Stimulated activated memory B cell treated with anti-CD40 and anti-IgM and Interleukin-4, amounts not matched to agents 10 μg/mL and 1 μg/mL and 100 μg/mL, for 72 hours (primary cell): ENCODE measurements at regions not wholly inside any gene's neighbourhood (a gene's known extent, or its start where the extent isn't known, plus 50 kb on each side); places are given as distances from the start of the nearest gene placed in this dataset.

Source experiments
- ATAC-seq: fragments of 150-1000 bp; cut with Tn5 transposase; 2 replicates; pipeline ENCODE4 v1.10.0; 2021
- H3K27ac Mint-ChIP-seq: one replicate; pipeline ENCODE4 v1.8.0; 2022; ENCODE audit warnings: mild to moderate bottlenecking, mixed read lengths
- H3K27me3 Mint-ChIP-seq: one replicate; pipeline ENCODE4 v1.8.0; 2022; ENCODE audit warnings: mixed read lengths
- H3K36me3 Mint-ChIP-seq: one replicate; pipeline ENCODE4 v1.8.0; 2022; ENCODE audit warnings: mixed read lengths
- H3K4me1 Mint-ChIP-seq: one replicate; pipeline ENCODE4 v1.8.0; 2022; ENCODE audit warnings: mixed read lengths
- H3K4me3 Mint-ChIP-seq: one replicate; pipeline ENCODE4 v1.8.0; 2022; ENCODE audit warnings: mild to moderate bottlenecking, moderate library complexity, mixed read lengths
- H3K9me3 Mint-ChIP-seq: one replicate; pipeline ENCODE4 v1.8.0; 2022; ENCODE audit warnings: mixed read lengths

DNA sequence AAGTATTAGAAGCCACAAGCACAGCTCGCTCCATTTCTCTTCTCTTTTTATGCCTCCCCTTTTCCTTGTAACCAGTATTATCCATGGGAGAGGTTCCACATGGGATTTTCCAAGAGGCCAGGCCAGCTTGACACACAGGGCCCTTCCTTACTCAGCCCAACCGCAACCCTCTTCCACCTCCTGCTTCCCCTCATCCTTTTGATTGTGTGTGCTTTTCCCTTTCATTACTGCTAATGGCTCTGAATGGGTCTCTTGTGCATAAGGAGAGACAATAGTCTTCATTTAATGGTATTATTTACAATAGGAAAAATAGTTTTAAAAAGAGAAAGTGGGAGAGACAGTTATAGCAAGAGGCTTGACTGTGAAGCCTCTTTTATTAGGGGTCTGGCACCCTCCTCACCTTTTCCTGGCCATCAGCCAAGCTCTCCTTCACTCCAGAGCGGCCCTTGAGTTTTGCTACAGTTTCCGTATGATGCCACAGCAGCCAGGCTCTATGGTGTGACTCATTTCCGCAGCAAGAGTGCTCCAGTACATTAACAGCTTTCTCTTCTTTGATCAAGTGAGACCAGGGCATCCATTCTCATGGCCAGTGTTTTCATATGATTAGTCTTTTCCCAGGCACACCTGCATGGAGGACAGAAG lies 579.5 kb downstream of the TFAP2B start:
- Mint-ChIP-seq H3K27me3 (no peaks in the 10 kb centered on the region), H3K4me1 (no peaks in the 10 kb centered on the region), H3K9me3 (no peaks in the 10 kb centered on the region), H3K27ac (no peak overlapping the region), H3K36me3 (no peaks in the 10 kb centered on the region), H3K4me3 (no peak overlapping the region)
- no peak for ATAC-seq

DNA sequence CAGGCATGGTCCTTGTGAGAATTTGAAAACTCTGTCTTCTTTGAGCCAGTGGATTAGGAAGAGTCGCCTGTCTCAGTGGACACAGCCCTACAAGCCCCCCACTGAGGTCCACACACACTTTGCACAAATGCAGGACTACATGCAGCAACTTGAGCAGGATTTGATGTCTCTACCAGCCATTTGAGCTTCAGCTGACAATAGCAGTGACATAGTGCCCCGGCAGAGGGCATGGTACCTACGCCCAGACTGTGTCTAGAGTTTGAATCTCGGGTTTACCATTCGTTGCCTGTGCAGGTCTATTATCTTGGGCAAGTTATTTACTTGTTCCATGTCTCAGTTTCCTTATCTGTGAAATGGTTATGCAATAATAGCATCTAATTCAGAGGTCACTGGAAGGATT lies 580.1 kb downstream of the TFAP2B start:
- Mint-ChIP-seq H3K27me3 (no peaks in the 10 kb centered on the region), H3K4me1 (no peaks in the 10 kb centered on the region), H3K9me3 (no peaks in the 10 kb centered on the region), H3K36me3 (no peaks in the 10 kb centered on the region), H3K27ac (no peak overlapping the region), H3K4me3 (no peak overlapping the region)
- ATAC-seq = no peak

DNA sequence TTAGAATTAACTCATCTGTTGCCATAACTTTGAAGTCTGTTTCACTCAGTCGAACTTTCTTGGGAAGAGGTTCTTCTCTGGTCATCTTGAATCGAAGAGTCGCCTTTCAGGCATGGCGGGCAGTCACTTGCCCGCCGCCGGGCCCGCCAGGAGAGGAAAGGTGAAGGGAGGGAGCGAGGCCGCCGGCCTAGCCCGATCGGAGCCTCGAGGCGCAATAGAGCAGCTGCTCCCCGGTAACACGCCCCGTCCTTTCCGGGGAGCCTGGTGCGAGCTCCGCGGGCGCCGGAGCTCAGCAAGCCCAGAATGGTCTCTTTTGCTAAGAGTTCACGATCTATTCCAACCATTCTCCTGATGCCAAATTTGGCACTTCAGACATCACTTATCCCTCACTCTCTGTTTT lies 591.8 kb downstream of the TFAP2B start:
- no peak for ATAC-seq
- H3K4me1 Mint-ChIP-seq = no peaks in the 10 kb centered on the region
- peaks cover 6% of the 10 kb centered on the region for H3K9me3 Mint-ChIP-seq
- no peak overlapping the region for H3K27ac Mint-ChIP-seq
- no peaks in the 10 kb centered on the region for H3K27me3 Mint-ChIP-seq
- no peaks in the 10 kb centered on the region for H3K36me3 Mint-ChIP-seq
- no peak overlapping the region for H3K4me3 Mint-ChIP-seq

DNA sequence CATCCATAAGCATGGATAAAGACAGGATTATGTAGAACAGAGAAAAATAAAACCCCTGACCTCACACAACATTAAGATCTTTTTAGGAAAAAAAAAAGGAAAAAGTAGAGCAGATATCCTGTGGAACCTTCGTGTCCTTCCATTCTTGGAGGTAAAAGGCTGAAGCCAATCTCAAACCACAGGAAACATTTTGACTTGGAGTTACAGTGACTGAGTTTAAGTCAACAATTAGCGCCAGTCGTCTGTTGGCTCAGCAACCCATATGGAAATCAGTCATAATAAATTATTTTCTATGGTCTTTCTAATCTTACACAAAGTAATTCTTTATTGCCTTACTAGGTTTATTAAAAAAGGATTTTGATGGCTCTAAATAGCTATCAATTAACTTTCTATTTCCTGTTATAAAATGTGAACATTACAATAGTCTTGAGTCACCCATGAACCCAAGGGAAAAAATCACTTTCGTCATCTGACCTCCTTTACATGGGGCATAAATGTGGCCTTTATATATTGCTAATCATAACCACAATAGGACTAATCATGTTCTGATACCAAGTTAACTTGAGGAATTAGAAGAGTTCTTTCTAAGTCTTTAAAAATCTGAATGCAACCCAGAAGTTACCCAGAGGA lies 592.9 kb downstream of the TFAP2B start:
- Mint-ChIP-seq H3K4me1 (no peaks in the 10 kb centered on the region), H3K27me3 (no peaks in the 10 kb centered on the region), H3K9me3 (peaks cover 4% of the 10 kb centered on the region), H3K27ac (no peak overlapping the region), H3K4me3 (no peak overlapping the region), H3K36me3 (no peaks in the 10 kb centered on the region)
- no peak for ATAC-seq

DNA sequence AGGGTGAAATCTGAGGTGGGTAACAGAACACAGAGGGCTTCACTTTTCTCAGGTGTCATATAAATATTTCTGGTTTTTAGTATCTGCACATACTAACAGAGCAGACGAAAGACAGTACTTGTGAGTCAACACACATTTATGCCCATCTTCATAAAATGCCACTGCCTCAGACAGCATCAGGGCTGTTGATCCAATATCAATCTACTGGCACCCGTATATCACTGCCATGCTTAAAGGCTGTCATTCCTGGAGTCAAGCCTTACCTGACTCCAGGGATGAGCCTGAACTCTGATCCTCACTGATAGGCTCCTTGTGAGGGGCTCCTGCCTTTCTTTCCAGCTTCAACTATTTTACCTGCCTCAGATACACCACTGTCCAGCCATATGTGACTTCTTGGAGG lies 595.7 kb downstream of the TFAP2B start:
- H3K4me1 Mint-ChIP-seq = no peaks in the 10 kb centered on the region
- ATAC-seq = no peak
- H3K36me3 Mint-ChIP-seq = no peaks in the 10 kb centered on the region
- no peak overlapping the region for H3K4me3 Mint-ChIP-seq
- no peak overlapping the region for H3K27ac Mint-ChIP-seq
- H3K27me3 Mint-ChIP-seq = no peaks in the 10 kb centered on the region
- H3K9me3 Mint-ChIP-seq = peaks cover 6% of the 10 kb centered on the region

DNA sequence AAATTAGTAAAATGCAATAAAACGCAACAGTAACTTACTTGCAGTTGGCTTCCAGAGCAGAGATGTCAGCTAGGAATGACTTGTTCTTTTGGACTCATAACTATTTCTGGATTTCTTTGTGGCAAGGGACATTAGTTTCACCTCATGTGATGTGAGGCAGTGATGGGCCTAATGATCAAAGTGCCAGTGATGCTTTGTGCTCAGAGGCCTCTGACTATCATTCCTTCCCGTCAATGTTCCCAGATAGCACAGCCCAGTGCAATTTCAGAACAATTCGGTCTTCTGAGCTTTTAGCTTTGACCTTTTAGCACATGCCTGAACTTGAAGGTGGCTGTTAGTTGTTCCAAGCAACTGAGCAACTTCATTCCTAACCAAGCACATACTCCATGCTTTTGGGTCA lies 596.8 kb downstream of the TFAP2B start:
- Mint-ChIP-seq H3K27ac (no peak overlapping the region), H3K9me3 (peaks cover 7% of the 10 kb centered on the region), H3K27me3 (no peaks in the 10 kb centered on the region), H3K36me3 (no peaks in the 10 kb centered on the region), H3K4me3 (no peak overlapping the region), H3K4me1 (no peaks in the 10 kb centered on the region)
- ATAC-seq = no peak

DNA sequence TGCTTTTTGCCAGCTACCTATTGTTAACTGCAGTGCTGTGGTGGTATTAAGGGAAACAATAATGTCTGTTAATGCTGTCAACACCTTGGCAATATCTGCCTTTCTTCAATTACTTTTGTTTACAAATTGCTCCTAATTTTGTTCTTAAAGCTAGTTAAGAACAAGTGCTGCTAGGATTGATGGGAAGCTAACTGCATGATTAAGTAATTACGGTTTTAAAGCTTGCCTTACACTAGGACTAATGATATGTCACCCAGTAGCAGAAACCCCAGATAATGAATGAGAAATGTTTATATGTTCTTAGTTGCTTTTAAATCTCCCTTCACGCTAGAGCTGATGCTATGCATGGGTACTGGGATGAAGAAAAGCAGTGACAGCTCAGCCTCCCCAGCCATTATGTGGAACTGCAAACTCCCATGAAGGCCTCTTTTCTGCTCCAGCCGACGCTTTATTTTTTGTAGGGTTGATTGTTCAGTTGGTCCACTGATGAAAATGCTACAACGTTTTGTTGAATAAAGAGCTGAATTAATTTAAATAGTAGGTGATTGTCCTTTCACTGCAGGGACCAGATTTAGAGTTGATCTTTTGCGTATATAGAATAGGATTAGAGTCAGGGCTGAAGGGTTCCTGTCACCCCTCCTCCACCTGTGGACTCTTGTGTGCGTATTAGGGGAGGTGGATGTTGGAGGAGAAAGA lies 610.5 kb downstream of the TFAP2B start:
- no peak for ATAC-seq
- Mint-ChIP-seq H3K4me1 (no peaks in the 10 kb centered on the region), H3K4me3 (no peak overlapping the region), H3K9me3 (peaks cover 4% of the 10 kb centered on the region), H3K27ac (no peak overlapping the region), H3K36me3 (no peaks in the 10 kb centered on the region), H3K27me3 (no peaks in the 10 kb centered on the region)

DNA sequence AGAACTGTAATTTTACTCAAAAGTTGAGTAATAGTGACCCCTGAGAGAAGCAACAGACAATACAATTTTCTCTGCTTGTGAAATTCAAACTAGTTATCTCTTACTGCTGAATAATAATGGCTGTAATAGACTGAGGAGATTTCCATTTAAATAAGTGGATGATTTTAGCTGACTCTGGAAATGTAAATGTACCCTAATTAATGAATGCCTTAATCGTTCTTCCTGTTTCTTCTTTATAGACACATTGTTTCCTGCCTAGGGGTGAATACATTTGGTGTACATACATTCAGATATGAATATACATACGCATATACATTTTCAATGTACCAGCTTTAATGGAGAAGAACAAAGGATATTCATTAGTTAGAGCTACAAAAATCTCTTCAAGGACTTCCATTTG lies 611.9 kb downstream of the TFAP2B start:
- Mint-ChIP-seq H3K4me3 (no peak overlapping the region), H3K4me1 (no peaks in the 10 kb centered on the region), H3K27ac (no peak overlapping the region), H3K27me3 (no peaks in the 10 kb centered on the region), H3K36me3 (no peaks in the 10 kb centered on the region), H3K9me3 (peaks cover 4% of the 10 kb centered on the region)
- ATAC-seq = no peak

DNA sequence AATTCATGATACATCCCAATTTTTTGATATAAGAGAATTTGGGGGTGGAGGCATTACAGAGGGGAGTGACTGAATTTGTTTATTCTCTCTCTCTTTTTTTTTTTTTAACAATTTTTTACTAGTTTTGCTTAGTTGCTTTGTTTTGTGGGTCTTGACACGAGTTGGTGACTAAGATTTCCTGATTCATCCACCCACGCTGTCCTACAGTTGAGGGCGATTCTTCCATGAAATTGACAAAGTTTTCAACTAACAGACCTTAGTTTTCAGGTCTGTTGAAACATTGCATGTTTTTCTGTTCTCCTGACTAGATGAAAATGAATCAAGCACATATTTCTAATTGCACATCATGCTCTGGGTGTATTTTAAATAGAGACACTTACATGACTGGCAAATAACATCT lies 613.8 kb downstream of the TFAP2B start:
- H3K9me3 Mint-ChIP-seq = peaks cover 4% of the 10 kb centered on the region
- no peaks in the 10 kb centered on the region for H3K36me3 Mint-ChIP-seq
- no peaks in the 10 kb centered on the region for H3K27me3 Mint-ChIP-seq
- ATAC-seq = no peak
- H3K4me1 Mint-ChIP-seq = no peaks in the 10 kb centered on the region
- no peak overlapping the region for H3K27ac Mint-ChIP-seq
- H3K4me3 Mint-ChIP-seq = no peak overlapping the region

DNA sequence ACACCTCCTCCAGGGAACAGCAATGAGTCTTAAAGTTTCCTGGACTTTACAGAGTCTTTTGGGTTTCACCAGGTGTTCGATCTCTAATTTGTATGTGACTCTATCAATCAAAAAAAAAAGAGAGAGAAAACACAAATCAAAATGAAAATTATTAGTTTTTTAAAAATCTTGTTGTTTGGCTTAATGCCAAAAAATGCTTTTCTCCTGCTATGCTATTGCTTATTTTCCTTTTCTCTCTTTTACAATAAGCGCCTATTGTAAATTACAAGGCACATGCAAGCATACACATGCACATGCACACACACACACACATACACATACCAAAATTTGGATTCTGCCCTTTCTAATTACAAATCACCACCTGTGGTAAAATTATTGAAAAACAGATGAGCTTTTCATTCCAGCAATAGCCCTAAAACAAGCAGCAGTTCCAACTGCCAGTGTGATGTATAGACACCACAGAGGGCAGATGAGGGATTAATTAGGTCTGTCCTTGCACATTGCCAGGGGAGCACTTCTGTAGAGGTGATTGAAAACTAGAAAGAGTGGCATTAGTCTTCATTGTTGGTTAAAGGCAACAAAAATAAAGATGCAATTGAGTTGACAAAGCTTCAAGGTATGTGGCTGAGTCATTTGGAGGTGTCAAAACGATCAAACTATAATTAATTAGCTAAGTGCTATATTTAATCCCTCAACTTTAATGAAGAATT lies 631.7 kb downstream of the TFAP2B start:
- Mint-ChIP-seq H3K4me3 (no peak overlapping the region), H3K36me3 (no peaks in the 10 kb centered on the region), H3K27me3 (no peaks in the 10 kb centered on the region), H3K4me1 (no peaks in the 10 kb centered on the region), H3K27ac (no peak overlapping the region), H3K9me3 (peaks cover 5% of the 10 kb centered on the region)
- no peak for ATAC-seq

DNA sequence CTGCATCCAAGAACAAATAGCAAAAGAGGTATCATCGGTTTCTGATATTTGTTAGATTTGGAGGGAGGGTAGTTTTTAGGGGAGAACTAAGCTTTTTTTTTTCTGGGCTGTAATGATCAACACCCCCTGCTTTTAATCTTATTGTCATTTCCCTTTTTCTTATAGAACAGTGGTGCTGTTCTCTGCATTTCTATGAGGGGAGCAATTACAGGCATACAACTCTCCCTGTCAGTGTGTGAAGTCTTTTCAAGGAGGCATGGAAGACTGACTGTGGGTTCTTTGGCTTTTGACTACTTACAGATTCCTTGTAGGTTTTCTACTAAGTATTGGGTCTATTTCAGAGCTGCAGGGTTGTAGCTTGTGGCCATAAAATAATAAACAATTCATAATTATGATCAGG lies 632.3 kb downstream of the TFAP2B start:
- no peaks in the 10 kb centered on the region for H3K4me1 Mint-ChIP-seq
- no peaks in the 10 kb centered on the region for H3K27me3 Mint-ChIP-seq
- no peak for ATAC-seq
- no peaks in the 10 kb centered on the region for H3K36me3 Mint-ChIP-seq
- peaks cover 5% of the 10 kb centered on the region for H3K9me3 Mint-ChIP-seq
- no peak overlapping the region for H3K4me3 Mint-ChIP-seq
- no peak overlapping the region for H3K27ac Mint-ChIP-seq

DNA sequence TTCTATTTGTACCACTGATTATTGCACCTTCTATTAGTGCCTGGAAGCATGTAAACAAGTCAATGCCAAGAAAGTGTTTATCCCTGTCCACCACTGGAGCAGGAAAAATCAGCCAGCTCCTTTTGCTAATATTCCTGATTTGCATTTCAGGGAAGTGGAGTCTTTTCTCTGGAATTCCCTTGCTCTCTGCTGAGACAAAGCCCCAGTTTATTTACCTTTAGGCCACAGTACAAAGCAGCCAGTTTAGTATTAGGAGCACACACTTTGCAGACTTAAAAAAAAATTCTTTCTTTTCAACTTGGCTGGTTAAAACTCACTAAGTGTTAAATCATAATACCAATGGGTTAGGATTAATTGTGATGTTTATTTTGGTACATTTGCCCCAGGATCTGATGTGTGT lies 631.1 kb downstream of the PKHD1 start:
- no peak for ATAC-seq
- Mint-ChIP-seq H3K4me3 (no peak overlapping the region), H3K27me3 (no peaks in the 10 kb centered on the region), H3K27ac (no peak overlapping the region), H3K36me3 (no peaks in the 10 kb centered on the region), H3K9me3 (no peaks in the 10 kb centered on the region), H3K4me1 (no peaks in the 10 kb centered on the region)

DNA sequence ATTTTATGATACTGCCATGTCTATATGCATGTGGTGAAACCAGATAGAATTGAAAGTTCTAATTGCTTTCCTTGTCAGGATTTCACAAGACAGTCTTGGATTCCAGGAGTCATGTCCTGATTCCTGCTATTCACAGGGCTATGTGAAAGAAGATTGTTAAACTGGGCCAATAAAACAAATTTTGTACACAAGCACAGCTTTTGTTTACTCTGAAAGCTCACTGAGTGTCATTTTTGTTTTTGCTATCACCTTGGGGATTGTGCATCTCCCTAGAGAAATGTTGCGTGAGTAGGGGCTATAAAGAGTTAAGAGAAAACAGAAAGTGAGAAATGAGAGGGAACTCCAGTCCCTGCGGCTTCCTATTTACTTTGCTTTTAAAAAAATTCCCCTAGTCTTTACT lies 627.5 kb downstream of the PKHD1 start:
- Mint-ChIP-seq H3K4me3 (no peak overlapping the region), H3K36me3 (no peaks in the 10 kb centered on the region), H3K27me3 (no peaks in the 10 kb centered on the region), H3K27ac (no peak overlapping the region), H3K4me1 (no peaks in the 10 kb centered on the region), H3K9me3 (no peaks in the 10 kb centered on the region)
- ATAC-seq = no peak

DNA sequence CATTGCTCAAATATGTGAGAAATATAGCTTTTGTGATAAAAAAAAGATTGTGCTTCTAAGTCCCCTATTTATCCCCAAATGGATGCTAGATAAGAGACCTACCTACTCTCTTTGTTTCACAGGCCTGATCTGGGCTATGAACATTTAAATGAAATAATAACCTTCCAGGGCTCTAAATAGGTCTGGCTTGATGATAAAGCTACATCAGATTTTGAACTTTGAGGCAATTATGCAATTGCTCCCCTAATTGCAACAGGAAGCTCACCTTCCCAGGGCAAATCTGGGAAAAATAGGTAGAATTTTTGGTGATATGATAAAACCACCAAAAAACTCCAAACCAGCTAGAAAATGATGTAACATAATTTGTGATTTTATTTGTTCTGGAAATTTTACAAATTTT lies 624.5 kb downstream of the PKHD1 start:
- Mint-ChIP-seq H3K4me1 (no peaks in the 10 kb centered on the region), H3K27ac (no peak overlapping the region)

DNA sequence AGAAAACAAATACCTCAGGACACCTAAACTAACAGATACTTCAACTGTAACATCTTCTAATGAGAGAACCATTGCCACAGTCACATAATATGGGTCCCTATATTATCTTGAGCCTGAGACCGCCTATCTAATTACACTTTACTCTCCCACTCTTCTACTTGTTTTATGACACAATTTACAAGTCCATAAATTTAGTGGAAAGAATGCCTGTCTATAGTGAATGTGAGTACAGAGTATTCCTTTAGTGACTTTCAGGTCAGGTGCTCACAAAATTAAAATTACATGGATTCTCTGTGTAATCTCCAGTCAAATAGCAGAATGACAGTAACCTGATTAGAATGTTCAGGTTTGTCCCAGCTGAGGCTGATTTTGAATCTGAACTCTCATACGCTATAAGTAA lies 624.1 kb downstream of the PKHD1 start:
- no peaks in the 10 kb centered on the region for H3K4me1 Mint-ChIP-seq
- no peaks in the 10 kb centered on the region for H3K27me3 Mint-ChIP-seq
- H3K9me3 Mint-ChIP-seq = no peaks in the 10 kb centered on the region
- no peaks in the 10 kb centered on the region for H3K36me3 Mint-ChIP-seq
- H3K27ac Mint-ChIP-seq = no peak overlapping the region
- H3K4me3 Mint-ChIP-seq = no peak overlapping the region
- ATAC-seq = no peak

More for the DNA sequence above, 624.5 kb downstream of the PKHD1 start:
- no peak overlapping the region for H3K4me3 Mint-ChIP-seq
- H3K36me3 Mint-ChIP-seq = no peaks in the 10 kb centered on the region
- no peaks in the 10 kb centered on the region for H3K27me3 Mint-ChIP-seq
- no peak for ATAC-seq
- H3K9me3 Mint-ChIP-seq = no peaks in the 10 kb centered on the region

DNA sequence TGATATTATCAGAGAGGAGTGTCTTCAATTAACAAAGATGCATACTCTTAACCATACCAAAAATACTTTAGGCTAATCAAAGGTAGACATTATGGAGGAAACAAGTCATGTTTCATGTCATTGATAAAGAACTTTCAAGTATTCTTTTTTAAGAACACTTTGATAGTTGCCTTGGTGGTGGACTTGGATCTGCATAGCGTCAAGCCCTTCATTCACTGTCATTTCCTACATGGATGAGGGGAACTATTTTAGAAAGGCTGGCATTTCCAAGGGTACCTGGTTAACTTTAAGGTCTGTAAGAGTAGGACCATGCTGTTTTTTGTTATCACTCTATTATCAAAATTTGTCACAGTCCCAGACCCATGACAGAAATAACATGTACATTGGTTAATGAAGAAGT lies 622.5 kb downstream of the PKHD1 start:
- Mint-ChIP-seq H3K27me3 (no peaks in the 10 kb centered on the region), H3K9me3 (peaks cover 3% of the 10 kb centered on the region), H3K4me1 (no peaks in the 10 kb centered on the region), H3K4me3 (no peak overlapping the region), H3K36me3 (no peaks in the 10 kb centered on the region), H3K27ac (no peak overlapping the region)
- no peak for ATAC-seq
